ENCODE measurements at regions not wholly inside any gene's neighbourhood (a gene's known extent, or its start where the extent isn't known, plus 50 kb on each side); places are given as distances from the start of the nearest gene placed in this dataset.

- POLR2A ChIA-PET, result interaction anchor here in 1 of 2 donors (0.6 kb wide), 2 partner anchors 398 to 1002 kb away, joined by 3 read pairs; partner anchors contain the start of gene HMGCS1
Observed at GRCh38 chr5:42915306-42915866, 103.7 kb upstream of the SELENOP start.

GRCh38 chr5:42912184-42912798 lies 100.6 kb upstream of the SELENOP start:
- H3K27ac Mint-ChIP-seq, result peak overlapping the region in 1 of 2 donors; percentile 45
- Histone ChIP-seq H3K9me3 (no peaks in the 10 kb centered on the region), H3K4me1 (ENCODE audit: control insufficient read depth in 1 of 2, extremely low read depth in 1 of 2, insufficient read depth in 2 of 2, low read length in 2 of 2) (peaks cover 0 to 12% of the 10 kb centered on the region in 2 experiments), H3K27ac (ENCODE audit: low read length) (no peak overlapping the region), H3K36me3 (ENCODE audit: control insufficient read depth in 2 of 2, extremely low read depth in 1 of 2, insufficient read depth in 1 of 2, low read length in 1 of 2) (no peaks in the 10 kb centered on the region), H3K4me3 (ENCODE audit: control insufficient read depth in 1 of 2, extremely low read depth in 1 of 2, low read length in 1 of 2) (no peak overlapping the region), H3K27me3 (replicated peaks in 1 of 2; ENCODE audit: control insufficient read depth in 2 of 2, extremely low read depth in 1 of 2, insufficient read depth in 2 of 2, low read length in 1 of 2) (no peaks in the 10 kb centered on the region)
- ATAC-seq (replicated peaks in 1 of 4), result peak in 3 of 4 experiments; percentile 26 to 36 (median 33)
- H3K36me3 Mint-ChIP-seq, result no peaks in the 10 kb centered on the region
- peak; percentile 15 to 77 (median 50) for DNase-seq
- no peak overlapping the region for H3K4me3 Mint-ChIP-seq
- H3K4me1 Mint-ChIP-seq, result peaks cover 11 to 18% (median 16%) of the 10 kb centered on the region in 3 donors
- H3K9me3 Mint-ChIP-seq, result no peaks in the 10 kb centered on the region
- peaks cover 0 to under 1% of the 10 kb centered on the region in 2 donors for H3K27me3 Mint-ChIP-seq
- CTCF ChIA-PET, result interaction anchor here (0.6 to 2.4 kb wide), 36 partner anchors 10 to 577 kb away, joined by 3 to 14 read pairs (median 4); partner anchors contain the start of genes HMGCS1 (in 1 of the 2), TMEM267 (in 1 of the 2) and ZNF131 (in 1 of the 2)
- WGBS (ENCODE audit: insufficient coverage), result no CpG with 5 or more reads among the region's 8 CpGs
- POLR2A ChIA-PET, result interaction anchor here in 1 of 2 donors (0.6 to 1.2 kb wide), 4 partner anchors 82 to 152 kb away, joined by 3 to 5 read pairs (median 3); no protein-coding TSS in a partner anchor

More at GRCh38 chr5:42915306-42915866, 103.7 kb upstream of the SELENOP start:
- no peaks in the 10 kb centered on the region for H3K27me3 ChIP-seq (replicated peaks in 1 of 2; ENCODE audit: control insufficient read depth in 2 of 2, extremely low read depth in 1 of 2, insufficient read depth in 2 of 2, low read length in 1 of 2)
- no peaks in the 10 kb centered on the region for H3K9me3 Mint-ChIP-seq
- peaks cover 0 to 3% of the 10 kb centered on the region in 2 experiments for H3K4me1 ChIP-seq (ENCODE audit: control insufficient read depth in 1 of 2, extremely low read depth in 1 of 2, insufficient read depth in 2 of 2, low read length in 2 of 2)
- no peak overlapping the region for H3K27ac Mint-ChIP-seq
- WGBS (ENCODE audit: insufficient coverage), result 96% methylated on average over 21 of the region's 23 CpGs
- no peaks in the 10 kb centered on the region for H3K36me3 Mint-ChIP-seq
- H3K27ac ChIP-seq (ENCODE audit: low read length), result no peak overlapping the region
- DNase-seq, result no peak
- ATAC-seq (replicated peaks in 1 of 4), result no peak
- H3K4me1 Mint-ChIP-seq, result peaks cover 0 to 7% (median 4%) of the 10 kb centered on the region in 3 donors
- no peaks in the 10 kb centered on the region for H3K9me3 ChIP-seq
- H3K36me3 ChIP-seq (ENCODE audit: control insufficient read depth in 2 of 2, extremely low read depth in 1 of 2, insufficient read depth in 1 of 2, low read length in 1 of 2), result no peaks in the 10 kb centered on the region
- no peak overlapping the region for H3K4me3 Mint-ChIP-seq
- H3K27me3 Mint-ChIP-seq, result no peaks in the 10 kb centered on the region
- CTCF ChIA-PET, result no interaction called here
- no peak overlapping the region for H3K4me3 ChIP-seq (ENCODE audit: control insufficient read depth in 1 of 2, extremely low read depth in 1 of 2, low read length in 1 of 2)

- Histone ChIP-seq H3K27ac (ENCODE audit: low read length) (peak overlapping the region; percentile 38), H3K36me3 (ENCODE audit: control insufficient read depth in 2 of 2, extremely low read depth in 1 of 2, insufficient read depth in 1 of 2, low read length in 1 of 2) (no peaks in the 10 kb centered on the region), H3K4me1 (ENCODE audit: control insufficient read depth in 1 of 2, extremely low read depth in 1 of 2, insufficient read depth in 2 of 2, low read length in 2 of 2) (peaks cover 0 to 12% of the 10 kb centered on the region in 2 experiments), H3K27me3 (replicated peaks in 1 of 2; ENCODE audit: control insufficient read depth in 2 of 2, extremely low read depth in 1 of 2, insufficient read depth in 2 of 2, low read length in 1 of 2) (peaks cover 0 to 3% of the 10 kb centered on the region in 2 experiments), H3K4me3 (ENCODE audit: control insufficient read depth in 1 of 2, extremely low read depth in 1 of 2, low read length in 1 of 2) (peak overlapping the region; percentile 56 to 61), H3K9me3 (no peaks in the 10 kb centered on the region)
- WGBS (ENCODE audit: insufficient coverage), result 0% methylated on average over 10 of the region's 30 CpGs
- Mint-ChIP-seq H3K4me3 (peak overlapping the region; percentile 88 to 98 (median 91)), H3K36me3 (no peaks in the 10 kb centered on the region), H3K27me3 (peaks cover 3 to 7% of the 10 kb centered on the region in 2 donors), H3K9me3 (no peaks in the 10 kb centered on the region), H3K27ac (peak overlapping the region; percentile 87 to 97), H3K4me1 (peaks cover 11 to 17% (median 16%) of the 10 kb centered on the region in 3 donors)
- DNase-seq (peak; percentile 76 to 96 (median 87)), ATAC-seq (replicated peaks in 1 of 4) (peak; percentile 88 to 94 (median 92))
- ChIA-PET CTCF (interaction anchor here (0.5 to 3.3 kb wide), 59 partner anchors 12 to 1865 kb away, joined by 3 to 37 read pairs (median 5); partner anchors contain the start of genes HMGCS1 (in 1 of the 2), TMEM267 (in 1 of the 2) and ZNF131 (in 1 of the 2)), POLR2A (interaction anchor here (0.5 to 1.5 kb wide), 16 partner anchors 14 to 575 kb away, joined by 3 to 9 read pairs (median 4); partner anchors contain the start of gene TMEM267 (in 1 of the 2))
Observed at GRCh38 chr5:42908509-42909488, 97.1 kb upstream of the SELENOP start.

- DNase-seq (no peak), ATAC-seq (replicated peaks in 1 of 4) (no peak)
- Mint-ChIP-seq H3K9me3 (no peaks in the 10 kb centered on the region), H3K36me3 (no peaks in the 10 kb centered on the region), H3K4me3 (peak overlapping the region; percentile 88 to 98 (median 91)), H3K4me1 (peaks cover 11 to 16% (median 15%) of the 10 kb centered on the region in 3 donors), H3K27ac (peak overlapping the region; percentile 87 to 97), H3K27me3 (peaks cover 3 to 7% of the 10 kb centered on the region in 2 donors)
- Histone ChIP-seq H3K4me3 (ENCODE audit: control insufficient read depth in 1 of 2, extremely low read depth in 1 of 2, low read length in 1 of 2) (peak overlapping the region in 1 of 2 donors; percentile 61), H3K4me1 (ENCODE audit: control insufficient read depth in 1 of 2, extremely low read depth in 1 of 2, insufficient read depth in 2 of 2, low read length in 2 of 2) (peaks cover 0 to 12% of the 10 kb centered on the region in 2 experiments), H3K36me3 (ENCODE audit: control insufficient read depth in 2 of 2, extremely low read depth in 1 of 2, insufficient read depth in 1 of 2, low read length in 1 of 2) (no peaks in the 10 kb centered on the region), H3K27me3 (replicated peaks in 1 of 2; ENCODE audit: control insufficient read depth in 2 of 2, extremely low read depth in 1 of 2, insufficient read depth in 2 of 2, low read length in 1 of 2) (peaks cover 0 to 3% of the 10 kb centered on the region in 2 experiments), H3K27ac (ENCODE audit: low read length) (no peak overlapping the region), H3K9me3 (no peaks in the 10 kb centered on the region)
- ChIA-PET POLR2A (interaction anchor here (0.6 to 1.5 kb wide), 5 partner anchors 86 to 182 kb away, joined by 3 to 5 read pairs (median 4); no protein-coding TSS in a partner anchor), CTCF (interaction anchor here (0.9 to 3.3 kb wide), 22 partner anchors 13 to 577 kb away, joined by 3 to 37 read pairs (median 8); partner anchors contain the start of genes HMGCS1 (in 1 of the 2), TMEM267 (in 1 of the 2) and ZNF131 (in 1 of the 2))
- WGBS (ENCODE audit: insufficient coverage), result no CpG with 5 or more reads among the region's 2 CpGs
Observed at GRCh38 chr5:42908086-42908485, 96.4 kb upstream of the SELENOP start.

- Mint-ChIP-seq H3K27ac (no peak overlapping the region), H3K4me3 (no peak overlapping the region), H3K9me3 (no peaks in the 10 kb centered on the region), H3K36me3 (no peaks in the 10 kb centered on the region), H3K27me3 (peaks cover 3 to 7% of the 10 kb centered on the region in 2 donors), H3K4me1 (peaks cover 11 to 12% (median 11%) of the 10 kb centered on the region in 3 donors)
- peaks cover 0 to 3% of the 10 kb centered on the region in 2 experiments for H3K27me3 ChIP-seq (replicated peaks in 1 of 2; ENCODE audit: control insufficient read depth in 2 of 2, extremely low read depth in 1 of 2, insufficient read depth in 2 of 2, low read length in 1 of 2)
- no peaks in the 10 kb centered on the region for H3K36me3 ChIP-seq (ENCODE audit: control insufficient read depth in 2 of 2, extremely low read depth in 1 of 2, insufficient read depth in 1 of 2, low read length in 1 of 2)
- no peak for ATAC-seq (replicated peaks in 1 of 4)
- DNase-seq, result no peak
- peaks cover 0 to 9% of the 10 kb centered on the region in 2 experiments for H3K4me1 ChIP-seq (ENCODE audit: control insufficient read depth in 1 of 2, extremely low read depth in 1 of 2, insufficient read depth in 2 of 2, low read length in 2 of 2)
- H3K4me3 ChIP-seq (ENCODE audit: control insufficient read depth in 1 of 2, extremely low read depth in 1 of 2, low read length in 1 of 2), result no peak overlapping the region
- H3K27ac ChIP-seq (ENCODE audit: low read length), result no peak overlapping the region
- POLR2A ChIA-PET, result no interaction called here
- CTCF ChIA-PET, result interaction anchor here in 1 of 2 donors (0.5 to 1.0 kb wide), 2 partner anchors 199 to 296 kb away, joined by 3 to 5 read pairs; no protein-coding TSS in a partner anchor
- H3K9me3 ChIP-seq, result no peaks in the 10 kb centered on the region
- WGBS (ENCODE audit: insufficient coverage), result no CpG with 5 or more reads among the region's 1 CpG
Observed at GRCh38 chr5:42905827-42906226, 94.1 kb upstream of the SELENOP start.

Data from T-cell (primary cell).